HEK293T (cell line): ENCODE measurements at regions not wholly inside any gene's neighbourhood (a gene's known extent, or its start where the extent isn't known, plus 50 kb on each side); places are given as distances from the start of the nearest gene placed in this dataset.

Source experiments
- BHLHE40 ChIP-seq: fragments of 450-650 bp; IDR thresholded peaks from 2 replicates; pipeline ENCODE4 v1.6.1; 2016; ENCODE audit warnings: mild to moderate bottlenecking, moderate library complexity, borderline replicate concordance
- LEF1 ChIP-seq: fragments of 450-650 bp; IDR thresholded peaks from 2 replicates; pipeline ENCODE4 v1.6.1; 2017; ENCODE audit warnings: mild to moderate bottlenecking, borderline replicate concordance

DNA sequence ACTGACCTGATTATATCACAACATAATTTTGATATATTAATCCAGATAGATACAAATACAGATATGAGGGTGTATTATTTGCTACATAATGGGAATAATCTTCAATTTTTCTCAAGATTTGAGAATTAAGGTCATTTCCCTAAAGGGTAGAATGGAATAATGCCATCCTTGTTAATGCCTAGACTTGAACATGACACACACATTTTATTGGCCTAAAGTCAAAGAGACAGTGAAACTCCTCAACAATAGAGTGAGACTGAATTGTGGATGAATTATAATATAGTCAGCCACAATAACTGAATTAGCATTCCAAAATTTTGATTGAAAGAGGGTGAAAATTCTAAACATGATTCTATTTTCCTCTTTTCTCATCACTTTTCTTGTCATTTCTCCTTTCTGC lies 506.0 kb upstream of the CDH2 start:
- TF ChIP-seq BHLHE40 (no peak), LEF1 (no peak)
